Hindlimb muscle (tissue), 1 donor: ENCODE measurements at regions not wholly inside any gene's neighbourhood (a gene's known extent, or its start where the extent isn't known, plus 50 kb on each side); places are given as distances from the start of the nearest gene placed in this dataset.
A peak's percentile ranks its signal among the peaks of the same experiment; 100 is the strongest.
"Not testable (repeated sequence)": the region's sequence is repeated elsewhere in the genome, so short reads cannot be mapped to it uniquely, and the experiment has no call there.

Experiments used
- DNase-seq: peaks from one replicate; pipeline ENCODE4 v3.0.0-alpha.2; 2013

DNA sequence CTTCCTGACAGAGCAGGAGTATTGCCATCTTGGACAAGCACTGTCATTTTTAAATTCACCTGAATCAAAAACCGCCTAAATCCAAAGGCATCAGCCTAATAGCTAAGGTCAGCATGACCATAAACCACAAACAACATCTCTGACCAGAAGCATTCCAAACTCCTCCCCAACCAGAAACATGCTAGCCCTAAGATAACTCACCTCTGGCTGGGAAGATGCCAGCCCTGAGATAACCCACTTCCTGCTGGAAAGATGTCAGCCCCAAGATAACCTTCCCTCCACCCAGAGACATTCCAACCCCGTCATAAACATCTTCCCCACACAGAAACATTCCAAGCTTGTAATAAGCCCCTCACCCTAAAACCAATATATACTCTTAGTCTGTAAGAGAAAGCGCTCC is 250.1 kb upstream of the NRP1 start:
- DNase-seq: not testable (repeated sequence)

DNA sequence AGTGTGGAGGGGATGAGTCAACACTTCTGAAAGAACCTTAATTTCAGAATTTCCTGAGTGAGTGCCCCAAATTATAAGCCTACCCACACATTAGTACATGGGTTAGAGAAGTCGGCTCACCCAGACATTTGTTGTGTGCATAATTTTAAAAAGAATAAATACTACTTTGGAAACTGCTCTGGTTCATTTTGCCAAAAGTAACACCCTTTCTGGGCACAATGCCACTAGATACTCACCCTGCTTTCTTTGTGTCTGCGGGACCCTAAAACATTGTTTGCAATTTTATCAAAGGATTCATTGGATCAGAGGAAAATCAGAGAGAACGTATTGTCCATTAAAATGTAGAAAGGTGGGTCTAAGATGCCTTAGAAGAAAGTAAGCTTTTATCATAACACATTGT is 245.5 kb upstream of the NRP1 start:
- no peak for DNase-seq

- DNase-seq: no peak
These were observed 239.1 kb upstream of the NRP1 start for GRCh38 chr10:33573606-33574005.

- DNase-seq: no peak
These were observed 237.1 kb upstream of the NRP1 start for GRCh38 chr10:33571616-33572015.

- DNase-seq: peak; percentile 21
These were observed 236.0 kb upstream of the NRP1 start for GRCh38 chr10:33570495-33570894.

DNA sequence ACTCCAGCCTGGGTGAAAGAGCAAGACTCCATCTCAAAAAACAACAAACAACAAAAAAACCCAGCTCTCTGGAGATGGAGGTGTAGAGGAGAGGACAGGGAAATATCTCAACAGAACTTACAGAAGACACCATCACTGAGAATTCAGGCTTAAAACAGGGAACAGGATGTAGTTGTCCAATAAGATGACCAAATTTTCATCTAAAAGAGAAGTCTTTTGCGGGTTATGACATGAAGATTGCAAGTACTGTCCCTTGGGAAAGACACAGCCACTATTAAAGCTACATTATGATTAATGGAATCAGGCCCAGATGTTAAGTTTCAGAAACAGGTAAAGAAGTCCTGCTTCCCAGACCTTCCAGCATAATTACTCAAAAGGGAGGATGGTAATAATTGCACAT is 235.2 kb upstream of the NRP1 start:
- DNase-seq: no peak

GRCh38 chr10:33566426-33566825 is 232.0 kb upstream of the NRP1 start:
- DNase-seq: no peak

DNA sequence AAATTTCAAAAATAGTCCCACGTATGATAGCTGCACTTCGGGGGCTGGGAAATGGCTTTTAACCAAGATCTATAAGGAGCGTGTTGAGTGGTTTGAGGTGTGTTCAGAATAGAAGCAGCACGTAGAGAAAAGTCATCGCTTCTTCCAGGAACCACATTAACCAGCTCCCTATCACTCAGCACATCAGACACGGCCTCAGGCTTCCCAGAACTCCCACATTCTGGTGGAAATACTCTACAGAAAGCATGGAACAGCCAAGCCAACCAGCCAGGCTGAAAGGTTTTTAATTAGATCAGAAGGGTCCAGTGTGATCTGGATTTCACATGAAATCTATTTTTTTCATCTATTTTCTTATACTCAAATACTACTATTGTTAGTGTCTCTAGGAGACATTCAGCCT is 231.5 kb upstream of the NRP1 start:
- no peak for DNase-seq

DNA sequence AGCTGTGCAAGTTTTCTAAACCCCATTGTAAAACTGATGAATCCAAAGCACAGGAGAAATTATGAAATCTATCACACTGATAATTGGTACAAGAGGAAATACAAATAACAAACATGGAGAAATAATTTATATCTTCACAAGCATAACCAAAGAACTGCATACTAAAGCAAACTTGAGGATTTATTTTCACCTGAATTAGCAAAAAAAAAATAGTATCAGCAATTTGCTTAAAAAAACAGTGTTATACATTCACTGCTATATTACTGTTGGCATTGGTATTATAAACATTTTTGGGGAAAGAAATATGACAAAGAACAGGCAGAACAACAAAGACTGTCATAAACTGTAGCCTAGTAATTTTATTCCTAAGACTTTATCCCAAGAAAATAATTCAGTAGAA is 230.8 kb upstream of the NRP1 start:
- no peak for DNase-seq

DNA sequence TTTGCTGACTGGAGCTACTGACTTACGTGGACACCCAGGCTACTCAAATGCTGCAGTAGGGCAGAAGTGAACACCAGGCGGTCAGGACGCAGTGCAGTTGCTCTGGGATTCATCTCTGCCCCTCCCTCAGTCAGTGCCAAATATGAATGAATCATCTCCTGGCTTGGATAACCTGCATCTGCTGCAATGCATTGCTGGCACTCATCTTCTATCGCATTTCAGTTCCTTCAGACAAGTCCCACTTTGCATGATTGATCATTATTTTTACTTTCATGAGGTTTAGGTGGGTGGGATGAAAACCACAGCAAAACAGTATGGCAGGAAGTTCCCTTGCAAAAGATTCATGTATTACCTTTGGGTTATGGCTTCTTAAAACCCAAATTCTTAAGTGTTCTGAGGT is 224.6 kb upstream of the NRP1 start:
- peak; percentile 31 for DNase-seq

- DNase-seq: no peak
These were observed 222.8 kb upstream of the NRP1 start for GRCh38 chr10:33557313-33557712.

- DNase-seq: no peak
These were observed 222.2 kb upstream of the NRP1 start for GRCh38 chr10:33556620-33557019.

DNA sequence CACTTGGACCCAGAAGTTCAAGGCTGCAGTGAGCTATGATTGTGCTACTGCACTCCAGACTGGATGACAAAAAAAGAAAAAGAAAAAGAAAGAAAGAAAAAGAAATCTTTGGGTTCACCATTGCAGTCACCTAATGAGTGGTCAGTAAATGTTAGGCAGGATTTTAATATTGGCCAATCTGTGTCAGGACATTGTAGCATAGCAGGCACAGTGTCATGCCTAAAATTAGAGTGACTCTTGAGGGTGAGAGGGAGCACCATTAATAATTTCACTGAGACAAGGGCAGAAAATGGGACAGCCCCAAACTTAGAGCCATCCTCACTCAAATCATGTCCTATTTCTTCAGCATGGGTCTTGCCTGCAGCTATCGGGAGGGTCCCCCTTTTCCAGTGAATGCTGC is 221.6 kb upstream of the NRP1 start:
- no peak for DNase-seq

GRCh38 chr10:33553748-33554571 is 219.5 kb upstream of the NRP1 start:
- no peak for DNase-seq

DNA sequence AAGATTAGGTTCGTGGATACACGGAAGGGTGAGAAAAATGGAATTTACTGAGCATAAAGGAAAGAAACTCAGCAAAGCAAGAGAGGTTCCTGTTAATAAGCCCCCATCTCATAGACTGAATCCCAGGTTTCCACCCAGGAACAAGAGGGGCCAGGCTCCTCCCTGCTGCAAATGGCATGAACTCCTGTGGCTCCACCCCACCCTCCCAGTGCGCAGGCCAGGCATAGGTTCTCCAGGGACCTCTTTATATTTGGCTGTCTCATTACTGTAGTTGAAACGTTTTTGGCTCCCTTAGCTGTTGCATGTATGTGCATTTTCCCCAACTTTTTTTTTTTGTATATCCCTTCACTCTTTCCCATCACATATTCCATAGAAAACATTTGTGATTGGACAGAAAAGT is 217.8 kb upstream of the NRP1 start:
- DNase-seq: no peak

GRCh38 chr10:33550811-33551210 is 216.3 kb upstream of the NRP1 start:
- DNase-seq: no peak

- DNase-seq: no peak
These were observed 213.5 kb upstream of the NRP1 start for GRCh38 chr10:33547976-33548375.

DNA sequence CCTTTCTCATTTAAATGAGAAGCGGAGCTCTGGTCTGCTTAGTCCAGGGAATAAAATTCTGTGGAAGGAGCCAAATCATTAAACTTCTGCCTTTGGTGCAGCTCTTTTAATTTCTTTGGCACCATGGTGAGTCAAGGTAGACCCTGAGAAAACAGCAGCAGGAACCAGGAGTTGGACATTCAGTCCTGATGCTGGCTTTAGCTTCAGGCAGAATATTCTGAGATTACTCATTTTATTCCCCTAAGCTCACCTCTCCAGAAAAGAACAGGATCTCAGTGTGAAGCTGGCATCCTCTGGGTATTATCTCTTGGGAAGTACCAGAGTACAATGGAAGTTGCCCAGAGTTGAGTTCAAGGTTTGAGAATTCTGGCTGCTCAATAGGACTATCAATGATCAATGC is 211.6 kb upstream of the NRP1 start:
- no peak for DNase-seq

- no peak for DNase-seq
These were observed 208.5 kb upstream of the NRP1 start for GRCh38 chr10:33542752-33543505.

GRCh38 chr10:33539116-33539515 is 204.6 kb upstream of the NRP1 start:
- DNase-seq: no peak

DNA sequence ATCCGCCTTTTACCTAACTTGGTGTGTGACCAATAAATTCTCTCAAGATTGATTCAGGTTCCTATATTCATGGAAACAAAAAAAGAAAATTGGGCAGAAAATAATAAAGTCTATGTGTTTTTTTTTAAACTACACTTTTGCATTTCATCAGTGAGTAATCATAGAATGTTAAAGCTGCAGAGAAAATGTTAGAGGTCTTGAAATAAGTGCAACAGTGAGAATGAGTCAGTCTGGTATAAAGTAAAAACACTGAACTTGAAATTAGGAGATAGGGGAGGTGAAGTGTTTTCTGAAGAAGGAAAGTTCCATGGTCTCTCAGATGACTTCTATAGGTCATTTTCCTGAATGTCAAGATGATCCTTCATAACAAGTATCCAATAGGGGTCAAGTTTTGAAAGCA is 202.6 kb upstream of the NRP1 start:
- DNase-seq: no peak

- no peak for DNase-seq
These were observed 202.0 kb upstream of the NRP1 start for GRCh38 chr10:33536508-33536907.

DNA sequence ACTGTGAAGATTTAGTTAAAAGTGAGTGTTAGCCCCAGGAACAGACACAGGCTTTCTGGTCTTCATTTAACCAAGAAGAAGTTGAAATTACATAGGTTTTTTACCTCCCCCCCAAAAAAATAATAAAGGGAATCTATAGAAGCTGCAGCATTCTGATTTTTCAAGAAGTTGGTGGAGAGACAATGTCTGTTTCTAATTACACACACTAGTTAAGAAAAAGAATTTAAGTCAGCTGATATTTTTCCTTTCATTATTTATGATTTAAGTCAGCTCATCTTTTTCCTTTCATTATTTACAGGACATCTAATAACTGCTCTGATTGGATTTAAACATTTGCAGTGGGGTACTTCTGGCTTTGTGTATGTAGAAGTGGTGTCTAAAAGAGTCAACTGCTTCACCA is 201.4 kb upstream of the NRP1 start:
- DNase-seq: no peak

DNA sequence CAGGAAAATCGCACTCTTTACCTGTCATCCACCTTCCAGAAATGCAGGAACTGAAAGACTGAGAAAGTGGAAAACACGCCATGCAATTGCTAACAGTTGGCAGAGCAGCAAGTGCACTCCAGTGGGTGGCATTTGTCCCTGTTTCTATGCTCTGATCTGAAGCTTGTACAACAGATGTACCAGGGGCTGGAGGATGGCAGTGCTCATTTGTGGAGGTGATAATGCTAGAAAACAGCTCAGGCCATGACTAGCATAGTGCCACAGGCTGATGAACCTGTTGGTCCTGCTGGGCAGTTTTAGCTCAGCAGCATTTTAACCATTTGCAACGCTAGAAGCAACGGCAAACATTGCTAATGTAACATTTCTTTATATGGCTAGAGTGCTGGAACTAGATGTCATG is 199.9 kb upstream of the NRP1 start:
- no peak for DNase-seq
